OCI-LY7 (cell line): ENCODE measurements at regions not wholly inside any gene's neighbourhood (a gene's known extent, or its start where the extent isn't known, plus 50 kb on each side); places are given as distances from the start of the nearest gene placed in this dataset.
A peak's percentile ranks its signal among the peaks of the same experiment; 100 is the strongest.

Experiments
- BruUV-seq: library from RNA; stranded (reverse); fragments of 400-500 nt; replicated peaks from 2 replicates; lab custom pipeline; 2021; lab: Mats Ljungman, UMichigan
- CTCF ChIA-PET: fragments of 300-600 bp; sonication (Branson Sonifier 250); formaldehyde crosslinking; loops from one replicate; lab custom pipeline; 2022; ENCODE audit warnings: antibody characterized with exemption; ENCODE audit not compliant: unreplicated experiment; lab: Charles Lee
- POLR2A ChIA-PET: fragments of 300-600 bp; sonication (Branson Sonifier 250); formaldehyde crosslinking; loops from one replicate; lab custom pipeline; 2022; ENCODE audit warnings: antibody characterized with exemption; lab: Charles Lee
- DNase-seq: peaks from one replicate; pipeline ENCODE4 v3.0.0-alpha.2; 2015; ENCODE audit warnings: low spot score
- H2AFZ ChIP-seq: fragments of 200-600 bp; sonication (generic), shearing (Covaris generic); 2 replicates; pipeline ENCODE4 v1.6.1; 2014; ENCODE audit warnings: mild to moderate bottlenecking, antibody characterized with exemption, low read length, moderate library complexity
- H3K27ac ChIP-seq: fragments of 200-600 bp; sonication (generic); 2 replicates; pipeline ENCODE4 v1.5.1; 2014; ENCODE audit warnings: mixed run types, low read depth, mild to moderate bottlenecking, moderate library complexity, low read length, inconsistent platforms; ENCODE audit not compliant: poor library complexity, severe bottlenecking
- H3K36me3 ChIP-seq: fragments of 200-600 bp; sonication (generic); 2 replicates; pipeline ENCODE4 v1.6.1; 2014; ENCODE audit warnings: mild to moderate bottlenecking, antibody characterized with exemption, low read length, moderate library complexity, mixed read lengths; ENCODE audit not compliant: insufficient read depth
- H3K4me1 ChIP-seq: fragments of 200-600 bp; sonication (generic); 2 replicates; pipeline ENCODE4 v1.5.1; 2014; ENCODE audit warnings: mild to moderate bottlenecking, low read length; ENCODE audit not compliant: insufficient read depth, poor library complexity, severe bottlenecking
- H3K4me2 ChIP-seq: fragments of 200-600 bp; sonication (generic); 2 replicates; pipeline ENCODE4 v1.6.1; 2014; ENCODE audit warnings: mild to moderate bottlenecking, low read length
- H3K4me3 ChIP-seq: fragments of 200-600 bp; sonication (generic); 2 replicates; pipeline ENCODE4 v1.5.1; 2014; ENCODE audit warnings: mild to moderate bottlenecking, low read depth, low read length; ENCODE audit not compliant: poor library complexity, severe bottlenecking
- H3K79me2 ChIP-seq: fragments of 200-600 bp; sonication (generic); 2 replicates; pipeline ENCODE4 v1.6.1; 2016; ENCODE audit warnings: low read depth, mild to moderate bottlenecking, low read length, moderate library complexity, mixed read lengths; ENCODE audit not compliant: insufficient read depth
- H3K9me2 ChIP-seq: fragments of 200-600 bp; sonication (generic); 2 replicates; pipeline ENCODE4 v1.6.1; 2016; ENCODE audit warnings: mild to moderate bottlenecking, low read length, mixed read lengths; ENCODE audit not compliant: insufficient read depth
- H3K9me3 ChIP-seq: fragments of 200-600 bp; sonication (generic); 2 replicates; pipeline ENCODE4 v1.6.1; 2014; ENCODE audit warnings: mild to moderate bottlenecking, mixed run types, low read length, mixed read lengths
- H4K20me1 ChIP-seq: fragments of 200-600 bp; sonication (generic); 2 replicates; pipeline ENCODE4 v1.6.1; 2014; ENCODE audit warnings: mild to moderate bottlenecking, antibody characterized with exemption, low read length, moderate library complexity, mixed read lengths; ENCODE audit not compliant: insufficient read depth
- EZH2phosphoT487 ChIP-seq: fragments of 200-600 bp; sonication (generic); IDR thresholded peaks from 2 replicates; pipeline ENCODE4 v1.6.1; 2018; ENCODE audit warnings: low read depth, borderline replicate concordance, mild to moderate bottlenecking, mixed run types, antibody characterized with exemption, low read length, moderate library complexity, mixed read lengths
- intact Hi-C: fragments of 100-400 bp; cut with micrococcal nuclease; formaldehyde crosslinking; loops from one replicate; pipeline ENCODE4 v1.10.0; 2022; ENCODE audit not compliant: unreplicated experiment
- TF ChIP-seq, protein P1 (sequence below): fragments of 200-600 bp; sonication (generic); conservative IDR thresholded peaks from 2 replicates; pipeline ENCODE4 v1.5.1; 2014; ENCODE audit warnings: mild to moderate bottlenecking, antibody characterized with exemption, low read length, moderate library complexity, mixed read lengths

DNA sequence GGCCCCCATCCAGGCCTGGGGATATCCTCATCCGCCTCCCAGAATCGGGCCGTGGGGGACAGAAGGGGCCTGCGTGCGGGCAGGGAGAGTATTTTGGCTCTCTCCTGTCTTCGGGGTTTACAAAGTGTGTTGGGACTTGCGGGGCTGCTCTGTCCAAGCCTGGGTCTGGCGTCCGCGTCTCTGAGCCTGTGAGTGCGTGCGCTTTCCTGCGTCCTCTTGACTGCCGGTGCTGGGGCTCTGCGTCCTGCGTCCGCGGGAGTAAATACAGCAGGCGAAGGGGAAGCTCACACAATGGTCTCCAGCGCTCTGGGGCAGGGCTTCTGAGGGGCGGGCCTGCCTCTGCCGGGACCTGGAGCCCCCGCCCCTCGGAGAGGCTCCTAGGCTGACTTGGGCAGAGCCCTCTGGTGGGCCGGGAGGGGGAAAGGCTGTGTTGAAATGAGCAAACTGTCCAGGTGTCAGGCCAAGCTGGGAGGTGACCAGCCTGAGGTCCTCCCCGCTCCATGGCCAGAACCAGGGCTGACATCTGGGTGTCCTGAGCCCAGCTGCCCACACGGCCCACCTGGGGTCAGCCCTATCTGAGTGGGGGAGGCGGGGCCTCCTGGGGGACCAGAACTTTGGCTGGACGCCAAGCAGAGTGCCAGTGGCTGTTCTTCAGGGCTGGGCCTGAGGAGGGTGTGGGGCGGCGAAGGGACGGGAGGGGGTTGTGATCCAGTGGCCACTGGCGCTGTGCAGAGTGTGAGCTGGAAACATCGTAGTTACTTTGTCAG lies 233.6 kb downstream of the SEC14L1 start:
- Histone ChIP-seq H3K4me1 (peaks cover 45% of the 10 kb centered on the region), H3K36me3 (no peaks in the 10 kb centered on the region), H3K4me2 (peak overlapping the region; percentile 71), H3K4me3 (peak overlapping the region; percentile 68), H3K27ac (no peak overlapping the region), H2AFZ (no peak overlapping the region), H3K9me3 (no peaks in the 10 kb centered on the region), H3K79me2 (no peaks in the 10 kb centered on the region), H4K20me1 (no peaks in the 10 kb centered on the region), H3K9me2 (no peaks in the 10 kb centered on the region)
- no TSS peak for BruUV-seq
- intact Hi-C loops, result loop anchor here (1.0 kb wide), 1 partner anchor 43 kb away; no protein-coding TSS in a partner anchor
- peak; percentile 78 for DNase-seq
- no peak for TF ChIP-seq EZH2phosphoT487
- TF ChIP-seq, protein P1, sequence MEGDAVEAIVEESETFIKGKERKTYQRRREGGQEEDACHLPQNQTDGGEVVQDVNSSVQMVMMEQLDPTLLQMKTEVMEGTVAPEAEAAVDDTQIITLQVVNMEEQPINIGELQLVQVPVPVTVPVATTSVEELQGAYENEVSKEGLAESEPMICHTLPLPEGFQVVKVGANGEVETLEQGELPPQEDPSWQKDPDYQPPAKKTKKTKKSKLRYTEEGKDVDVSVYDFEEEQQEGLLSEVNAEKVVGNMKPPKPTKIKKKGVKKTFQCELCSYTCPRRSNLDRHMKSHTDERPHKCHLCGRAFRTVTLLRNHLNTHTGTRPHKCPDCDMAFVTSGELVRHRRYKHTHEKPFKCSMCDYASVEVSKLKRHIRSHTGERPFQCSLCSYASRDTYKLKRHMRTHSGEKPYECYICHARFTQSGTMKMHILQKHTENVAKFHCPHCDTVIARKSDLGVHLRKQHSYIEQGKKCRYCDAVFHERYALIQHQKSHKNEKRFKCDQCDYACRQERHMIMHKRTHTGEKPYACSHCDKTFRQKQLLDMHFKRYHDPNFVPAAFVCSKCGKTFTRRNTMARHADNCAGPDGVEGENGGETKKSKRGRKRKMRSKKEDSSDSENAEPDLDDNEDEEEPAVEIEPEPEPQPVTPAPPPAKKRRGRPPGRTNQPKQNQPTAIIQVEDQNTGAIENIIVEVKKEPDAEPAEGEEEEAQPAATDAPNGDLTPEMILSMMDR, result peak; percentile 63
- ChIA-PET CTCF (interaction anchor here (1.1 kb wide), 1 partner anchor 9 kb away, joined by 3 read pairs; no protein-coding TSS in a partner anchor), POLR2A (interaction anchor here (0.5 kb wide), 1 partner anchor 26 kb away, joined by 4 read pairs; no protein-coding TSS in a partner anchor)

DNA sequence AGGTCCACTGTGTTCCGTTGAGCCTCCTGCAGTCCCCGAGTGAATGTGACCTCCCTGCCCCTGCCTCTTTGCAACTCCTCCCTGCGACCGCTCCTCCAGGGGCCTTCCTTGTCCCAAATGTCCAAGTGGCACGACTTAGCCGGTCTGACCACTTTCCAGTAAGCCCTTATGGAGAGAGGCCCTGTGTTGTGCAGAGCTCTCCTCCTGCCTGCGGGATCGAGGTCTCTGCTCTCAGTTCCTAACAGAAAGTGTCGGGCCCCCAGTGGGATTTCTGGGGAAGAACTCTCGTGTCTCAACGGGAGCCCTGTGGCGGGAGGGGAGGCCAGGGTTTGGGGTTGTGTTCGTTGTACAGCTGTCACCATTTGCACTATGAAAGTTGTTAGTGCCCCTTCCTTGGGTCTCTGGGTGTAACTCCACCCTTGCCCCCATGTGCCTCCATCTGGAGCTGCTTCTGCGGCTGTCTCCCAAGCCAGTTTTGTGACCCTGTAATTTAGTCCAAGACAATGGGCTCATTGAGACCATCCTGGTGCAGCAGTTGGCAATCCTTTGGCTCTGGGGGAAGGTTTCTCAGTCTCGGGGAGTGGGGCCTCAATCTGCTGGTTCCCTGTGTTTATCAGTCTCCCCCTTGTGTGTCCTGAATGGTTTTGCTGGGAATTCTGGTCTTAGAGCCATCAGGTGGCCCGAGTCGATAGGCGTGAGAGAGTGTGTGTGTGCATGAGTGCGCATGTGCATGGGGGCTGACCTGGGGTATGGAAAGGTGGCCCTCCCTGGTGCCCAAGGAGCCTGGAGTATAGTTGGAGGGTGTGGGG lies 234.5 kb downstream of the SEC14L1 start:
- Histone ChIP-seq H3K9me3 (no peaks in the 10 kb centered on the region), H3K4me2 (peak overlapping the region; percentile 71; the same call in 1 of the 2 replicates), H3K27ac (no peak overlapping the region), H3K79me2 (no peaks in the 10 kb centered on the region), H3K9me2 (no peaks in the 10 kb centered on the region), H3K4me1 (peaks cover 47% of the 10 kb centered on the region), H3K36me3 (no peaks in the 10 kb centered on the region), H3K4me3 (peak overlapping the region; percentile 68), H4K20me1 (no peaks in the 10 kb centered on the region), H2AFZ (no peak overlapping the region)
- intact Hi-C loops, result no loop called here
- POLR2A ChIA-PET, result interaction anchor here (0.5 kb wide), 1 partner anchor 27 kb away, joined by 4 read pairs; no protein-coding TSS in a partner anchor
- BruUV-seq, result no TSS peak
- TF ChIP-seq, protein P1, result no peak
- TF ChIP-seq EZH2phosphoT487, result no peak
- CTCF ChIA-PET, result no interaction called here
- no peak for DNase-seq
